ENCODE measurements at regions not wholly inside any gene's neighbourhood (a gene's known extent, or its start where the extent isn't known, plus 50 kb on each side); places are given as distances from the start of the nearest gene placed in this dataset.

- Mint-ChIP-seq H3K9me3 (no peaks in the 10 kb centered on the region), H3K4me1 (peaks cover 20% of the 10 kb centered on the region), H3K36me3 (no peaks in the 10 kb centered on the region), H3K27me3 (ENCODE audit: insufficient read depth, low read depth) (no peaks in the 10 kb centered on the region), H3K27ac (no peak overlapping the region), H3K4me3 (no peak overlapping the region)
- Histone ChIP-seq H3K4me2 (no peak overlapping the region), H3K79me2 (ENCODE audit: low read depth) (no peaks in the 10 kb centered on the region), H3K27ac (no peak overlapping the region), H3K36me3 (no peaks in the 10 kb centered on the region), H3K4me3 (no peak overlapping the region), H4K20me1 (ENCODE audit: low read depth) (no peaks in the 10 kb centered on the region), H3K9ac (no peak overlapping the region), H3K27me3 (no peaks in the 10 kb centered on the region), H3F3A (ENCODE audit: low read depth) (peaks cover 9% of the 10 kb centered on the region), H3K4me1 (peaks cover 21% of the 10 kb centered on the region), H3K9me3 (ENCODE audit: low read depth) (no peaks in the 10 kb centered on the region), H2AFZ (replicated peaks) (no peak overlapping the region)
- DNase-seq (ENCODE audit: low spot score) = no peak
- no peak for TF ChIP-seq CTCF (IDR thresholded peaks at IDR 0.05)
- no peak for TF ChIP-seq EZH2 (IDR thresholded peaks at IDR 0.05)
- TF ChIP-seq EZH2phosphoT487 (IDR thresholded peaks at IDR 0.05) = no peak
Observed at GRCh38 chr1:239686386-239686785, 300.0 kb downstream of the CHRM3 start.

DNA sequence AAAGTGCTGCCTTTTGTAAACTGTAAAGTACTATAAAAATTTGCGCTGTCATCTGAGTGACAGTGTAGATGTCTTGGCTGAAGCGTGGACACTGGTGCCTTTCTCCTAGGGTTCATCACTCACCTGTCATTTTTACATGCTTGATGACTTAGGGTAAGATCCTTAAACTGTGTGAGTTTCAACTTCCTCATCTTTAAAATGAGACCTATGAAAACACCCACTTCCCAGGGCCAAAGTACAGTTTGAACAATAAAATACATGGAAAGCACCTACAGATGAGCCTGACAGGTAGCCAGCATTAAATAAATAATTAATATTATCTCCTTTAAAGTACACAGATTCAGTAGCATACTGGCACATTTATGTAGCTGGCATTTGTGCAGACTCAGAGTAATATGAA is 309.9 kb downstream of the CHRM3 start:
- Mint-ChIP-seq H3K27ac (no peak overlapping the region), H3K4me1 (peaks cover 6% of the 10 kb centered on the region), H3K36me3 (no peaks in the 10 kb centered on the region), H3K27me3 (ENCODE audit: insufficient read depth, low read depth) (no peaks in the 10 kb centered on the region), H3K4me3 (no peak overlapping the region), H3K9me3 (peaks cover 6% of the 10 kb centered on the region)
- Histone ChIP-seq H3K27me3 (no peaks in the 10 kb centered on the region), H3K36me3 (no peaks in the 10 kb centered on the region), H3K4me3 (no peak overlapping the region), H3K79me2 (ENCODE audit: low read depth) (no peaks in the 10 kb centered on the region), H3F3A (ENCODE audit: low read depth) (no peaks in the 10 kb centered on the region), H4K20me1 (ENCODE audit: low read depth) (no peaks in the 10 kb centered on the region), H3K9ac (no peak overlapping the region), H3K9me3 (ENCODE audit: low read depth) (no peaks in the 10 kb centered on the region), H2AFZ (replicated peaks) (no peak overlapping the region), H3K27ac (no peak overlapping the region), H3K4me2 (no peak overlapping the region), H3K4me1 (peaks cover 6% of the 10 kb centered on the region)
- TF ChIP-seq EZH2phosphoT487 (IDR thresholded peaks at IDR 0.05) = no peak
- no peak for DNase-seq (ENCODE audit: low spot score)

DNA sequence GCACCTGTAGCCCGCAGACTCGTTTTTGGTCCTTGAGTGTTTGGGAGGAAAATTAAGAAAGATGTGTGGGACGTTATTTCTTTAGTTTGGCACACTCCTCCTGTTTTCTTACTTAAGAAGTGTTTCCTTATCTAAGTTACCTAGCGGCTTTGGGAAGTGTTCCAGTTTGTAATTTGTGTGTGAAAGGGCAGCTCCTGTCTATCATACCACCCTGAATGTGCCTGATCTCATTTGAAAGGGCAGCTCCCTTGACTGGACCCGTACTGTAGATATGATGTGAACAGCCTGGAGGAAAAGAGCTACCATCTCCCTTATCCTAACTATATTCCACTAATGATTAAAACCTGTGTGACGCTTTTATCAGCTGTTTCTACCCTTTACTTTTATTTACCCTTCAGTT is 314.3 kb downstream of the CHRM3 start:
- Mint-ChIP-seq H3K4me1 (peaks cover 6% of the 10 kb centered on the region), H3K27me3 (ENCODE audit: insufficient read depth, low read depth) (no peaks in the 10 kb centered on the region), H3K9me3 (peaks cover 6% of the 10 kb centered on the region), H3K27ac (no peak overlapping the region), H3K4me3 (no peak overlapping the region), H3K36me3 (no peaks in the 10 kb centered on the region)
- Histone ChIP-seq H3K27ac (no peak overlapping the region), H2AFZ (replicated peaks) (no peak overlapping the region), H3K9me3 (ENCODE audit: low read depth) (no peaks in the 10 kb centered on the region), H3K4me1 (peaks cover 6% of the 10 kb centered on the region), H3K9ac (no peak overlapping the region), H4K20me1 (ENCODE audit: low read depth) (no peaks in the 10 kb centered on the region), H3K36me3 (no peaks in the 10 kb centered on the region), H3K27me3 (no peaks in the 10 kb centered on the region), H3F3A (ENCODE audit: low read depth) (no peaks in the 10 kb centered on the region), H3K4me2 (no peak overlapping the region), H3K79me2 (ENCODE audit: low read depth) (no peaks in the 10 kb centered on the region), H3K4me3 (no peak overlapping the region)
- TF ChIP-seq EZH2phosphoT487 (IDR thresholded peaks at IDR 0.05) = no peak
- no peak for TF ChIP-seq CTCF (IDR thresholded peaks at IDR 0.05)
- TF ChIP-seq EZH2 (IDR thresholded peaks at IDR 0.05) = no peak
- no peak for DNase-seq (ENCODE audit: low spot score)

DNA sequence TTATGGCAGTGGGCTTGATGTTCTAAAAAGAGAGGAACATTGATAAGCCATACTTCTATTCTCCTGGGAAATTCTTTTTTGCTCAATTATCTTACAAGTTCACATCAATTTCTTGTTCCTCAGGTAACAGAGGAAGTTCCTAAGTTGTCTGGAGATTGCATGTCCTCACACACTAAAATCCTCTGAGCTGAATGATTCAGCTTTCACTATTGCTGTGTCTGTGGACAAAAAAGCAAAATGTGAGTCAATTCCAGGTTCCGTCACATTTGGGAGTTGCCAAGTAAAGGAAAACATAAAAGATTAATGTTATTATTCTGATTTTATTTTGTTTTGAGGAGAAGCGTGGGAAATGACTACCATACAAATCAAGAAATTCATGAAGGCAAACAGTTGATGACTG is 316.7 kb downstream of the CHRM3 start:
- Mint-ChIP-seq H3K4me3 (no peak overlapping the region), H3K27ac (no peak overlapping the region), H3K27me3 (ENCODE audit: insufficient read depth, low read depth) (peaks cover 3% of the 10 kb centered on the region), H3K36me3 (no peaks in the 10 kb centered on the region), H3K4me1 (peaks cover 6% of the 10 kb centered on the region), H3K9me3 (no peaks in the 10 kb centered on the region)
- H3F3A ChIP-seq (ENCODE audit: low read depth) = no peaks in the 10 kb centered on the region
- no peaks in the 10 kb centered on the region for H3K27me3 ChIP-seq
- no peak overlapping the region for H3K4me3 ChIP-seq
- peaks cover 6% of the 10 kb centered on the region for H3K4me1 ChIP-seq
- H3K36me3 ChIP-seq = no peaks in the 10 kb centered on the region
- no peaks in the 10 kb centered on the region for H3K9me3 ChIP-seq (ENCODE audit: low read depth)
- TF ChIP-seq EZH2 (IDR thresholded peaks at IDR 0.05) = no peak
- TF ChIP-seq EZH2phosphoT487 (IDR thresholded peaks at IDR 0.05) = no peak
- TF ChIP-seq CTCF (IDR thresholded peaks at IDR 0.05) = no peak
- H3K27ac ChIP-seq = no peak overlapping the region
- no peak overlapping the region for H3K9ac ChIP-seq
- H4K20me1 ChIP-seq (ENCODE audit: low read depth) = no peaks in the 10 kb centered on the region
- no peak for DNase-seq (ENCODE audit: low spot score)
- no peaks in the 10 kb centered on the region for H3K79me2 ChIP-seq (ENCODE audit: low read depth)
- H2AFZ ChIP-seq (replicated peaks) = no peak overlapping the region
- H3K4me2 ChIP-seq = no peak overlapping the region
